ENCODE measurements at regions not wholly inside any gene's neighbourhood (a gene's known extent, or its start where the extent isn't known, plus 50 kb on each side); places are given as distances from the start of the nearest gene placed in this dataset.

GRCh38 chr11:114774599-114775361, 96.5 kb downstream of the NXPE2 start:
- DNase-seq (ENCODE audit: low spot score) = no peak

GRCh38 chr11:114775875-114776621, 97.7 kb downstream of the NXPE2 start:
- Mint-ChIP-seq H3K36me3 (ENCODE audit: low read depth) (no peaks in the 10 kb centered on the region), H3K27me3 (ENCODE audit: low read depth) (peaks cover 54% of the 10 kb centered on the region), H3K4me3 (ENCODE audit: unreplicated experiment) (no peak overlapping the region), H3K27ac (ENCODE audit: unreplicated experiment) (no peak overlapping the region), H3K9me3 (ENCODE audit: low read depth) (no peaks in the 10 kb centered on the region), H3K4me1 (ENCODE audit: low read depth) (no peaks in the 10 kb centered on the region)
- no peak for DNase-seq (ENCODE audit: low spot score)
- no peak for TF ChIP-seq CTCF (IDR thresholded peaks at IDR 0.05)

More at GRCh38 chr11:114774599-114775361, 96.5 kb downstream of the NXPE2 start:
- peaks cover 49% of the 10 kb centered on the region for H3K27me3 Mint-ChIP-seq (ENCODE audit: low read depth)
- H3K4me1 Mint-ChIP-seq (ENCODE audit: low read depth) = no peaks in the 10 kb centered on the region
- no peaks in the 10 kb centered on the region for H3K9me3 Mint-ChIP-seq (ENCODE audit: low read depth)
- peak; percentile 84 for TF ChIP-seq CTCF (IDR thresholded peaks at IDR 0.05)
- no peak overlapping the region for H3K27ac Mint-ChIP-seq (ENCODE audit: unreplicated experiment)
- H3K36me3 Mint-ChIP-seq (ENCODE audit: low read depth) = no peaks in the 10 kb centered on the region
- H3K4me3 Mint-ChIP-seq (ENCODE audit: unreplicated experiment) = no peak overlapping the region

GRCh38 chr11:114776956-114777355, 98.6 kb downstream of the NXPE2 start:
- no peak for TF ChIP-seq CTCF (IDR thresholded peaks at IDR 0.05)
- Mint-ChIP-seq H3K36me3 (ENCODE audit: low read depth) (no peaks in the 10 kb centered on the region), H3K4me3 (ENCODE audit: unreplicated experiment) (no peak overlapping the region), H3K4me1 (ENCODE audit: low read depth) (no peaks in the 10 kb centered on the region), H3K9me3 (ENCODE audit: low read depth) (no peaks in the 10 kb centered on the region), H3K27ac (ENCODE audit: unreplicated experiment) (no peak overlapping the region), H3K27me3 (ENCODE audit: low read depth) (peaks cover 51% of the 10 kb centered on the region)
- DNase-seq (ENCODE audit: low spot score) = no peak

- Mint-ChIP-seq H3K27me3 (ENCODE audit: low read depth) (peaks cover 51% of the 10 kb centered on the region), H3K9me3 (ENCODE audit: low read depth) (no peaks in the 10 kb centered on the region), H3K36me3 (ENCODE audit: low read depth) (no peaks in the 10 kb centered on the region), H3K27ac (ENCODE audit: unreplicated experiment) (no peak overlapping the region), H3K4me1 (ENCODE audit: low read depth) (no peaks in the 10 kb centered on the region), H3K4me3 (ENCODE audit: unreplicated experiment) (no peak overlapping the region)
- no peak for TF ChIP-seq CTCF (IDR thresholded peaks at IDR 0.05)
- DNase-seq (ENCODE audit: low spot score) = no peak
These were observed 100.9 kb downstream of the NXPE2 start for GRCh38 chr11:114779189-114779588.

GRCh38 chr11:114782650-114783310, 104.5 kb downstream of the NXPE2 start:
- Mint-ChIP-seq H3K4me3 (ENCODE audit: unreplicated experiment) (no peak overlapping the region), H3K36me3 (ENCODE audit: low read depth) (no peaks in the 10 kb centered on the region), H3K9me3 (ENCODE audit: low read depth) (no peaks in the 10 kb centered on the region), H3K27ac (ENCODE audit: unreplicated experiment) (no peak overlapping the region), H3K27me3 (ENCODE audit: low read depth) (peaks cover 40% of the 10 kb centered on the region), H3K4me1 (ENCODE audit: low read depth) (no peaks in the 10 kb centered on the region)
- TF ChIP-seq CTCF (IDR thresholded peaks at IDR 0.05) = no peak
- no peak for DNase-seq (ENCODE audit: low spot score)
